HepG2 (cell line): ENCODE measurements at regions not wholly inside any gene's neighbourhood (a gene's known extent, or its start where the extent isn't known, plus 50 kb on each side); places are given as distances from the start of the nearest gene placed in this dataset.

Experiments
- DNMT1 ChIP-seq: sonication (generic); formaldehyde crosslinking; IDR thresholded peaks from 2 replicates; pipeline ENCODE4 v1.5.1; 2020; ENCODE audit warnings: mild to moderate bottlenecking, missing genetic modification reagents
- DNMT3B ChIP-seq: conservative IDR thresholded peaks from 2 replicates; pipeline ENCODE4 v1.6.1; 2016; ENCODE audit warnings: missing biosample characterization, control low read depth
- FOXC1 ChIP-seq: sonication (generic); formaldehyde crosslinking; IDR thresholded peaks from 2 replicates; pipeline ENCODE4 v1.8.0; 2022; ENCODE audit warnings: mild to moderate bottlenecking, missing genetic modification reagents, borderline replicate concordance
- KLF11 ChIP-seq: IDR thresholded peaks from 2 replicates; pipeline ENCODE4 v1.6.1; 2016; ENCODE audit warnings: missing compliant biosample characterization
- KLF16 ChIP-seq, 2 experiments: sonication (generic) in 1 of 2; formaldehyde crosslinking in 1 of 2; IDR thresholded peaks; 2 replicates each; pipeline versions ENCODE4 v1.6.1 to v1.8.0; 2016 to 2023; ENCODE audit warnings: missing genetic modification reagents in 2 of 2, missing compliant biosample characterization in 1 of 2
- NCOR1 ChIP-seq: fragments of 200-600 bp; sonication (generic); IDR thresholded peaks from 2 replicates; pipeline ENCODE4 v1.7.0; 2017; ENCODE audit warnings: antibody characterized with exemption, low read length, borderline replicate concordance
- PITX1 ChIP-seq: sonication (generic); formaldehyde crosslinking; IDR thresholded peaks from 2 replicates; pipeline ENCODE4 v1.5.1; 2020; ENCODE audit warnings: mild to moderate bottlenecking, missing genetic modification reagents
- PPARG ChIP-seq: conservative IDR thresholded peaks from 2 replicates; pipeline ENCODE4 v1.6.1; 2016; ENCODE audit warnings: missing biosample characterization, missing genetic modification reagents
- SIN3A ChIP-seq: IDR thresholded peaks from 2 replicates; pipeline ENCODE4 v1.6.1; 2011; ENCODE audit warnings: low read depth, mild to moderate bottlenecking, control low read depth, low read length, borderline replicate concordance
- ZBTB1 ChIP-seq: sonication (generic); formaldehyde crosslinking; IDR thresholded peaks from 2 replicates; pipeline ENCODE4 v1.4.0; 2020; ENCODE audit warnings: missing genetic modification reagents, borderline replicate concordance
- ZFP37 ChIP-seq: sonication (generic); formaldehyde crosslinking; IDR thresholded peaks from 2 replicates; pipeline ENCODE4 v1.4.0; 2020; ENCODE audit warnings: missing genetic modification reagents, borderline replicate concordance
- ZKSCAN8 ChIP-seq: IDR thresholded peaks from 2 replicates; pipeline ENCODE4 v1.6.1; 2016; ENCODE audit warnings: borderline replicate concordance, missing genetic modification reagents, missing compliant biosample characterization
- ZNF343 ChIP-seq: sonication (generic); formaldehyde crosslinking; IDR thresholded peaks from 2 replicates; pipeline ENCODE4 v1.4.0; 2020; ENCODE audit warnings: mild to moderate bottlenecking, missing genetic modification reagents
- ZNF644 ChIP-seq: IDR thresholded peaks from 2 replicates; pipeline ENCODE4 v1.6.1; 2016; ENCODE audit warnings: low read depth
- ZNF792 ChIP-seq: IDR thresholded peaks from 2 replicates; pipeline ENCODE4 v1.6.1; 2016
- TF ChIP-seq, protein P1 (sequence below): sonication (generic); formaldehyde crosslinking; IDR thresholded peaks from 2 replicates; pipeline ENCODE4 v1.4.0; 2020; ENCODE audit warnings: missing genetic modification reagents
- TF ChIP-seq, protein P2 (sequence below): sonication (generic); formaldehyde crosslinking; IDR thresholded peaks from 2 replicates; pipeline ENCODE4 v1.8.0; 2022; ENCODE audit warnings: missing genetic modification reagents, mild to moderate bottlenecking, borderline replicate concordance
- TF ChIP-seq, protein P3 (sequence below), 2 experiments: sonication (generic) in 1 of 2; formaldehyde crosslinking in 1 of 2; IDR thresholded peaks; 2 replicates each; pipeline versions ENCODE4 v1.6.1 to v1.9.0; 2014 to 2022; ENCODE audit warnings: antibody characterized with exemption in 1 of 2, borderline replicate concordance in 1 of 2, inconsistent platforms in 1 of 2, low read depth in 1 of 2, missing genetic modification reagents in 1 of 2
- TF ChIP-seq, protein P4 (sequence below): sonication (generic); formaldehyde crosslinking; IDR thresholded peaks from 2 replicates; pipeline ENCODE4 v1.4.0; 2020; ENCODE audit warnings: missing genetic modification reagents

DNA sequence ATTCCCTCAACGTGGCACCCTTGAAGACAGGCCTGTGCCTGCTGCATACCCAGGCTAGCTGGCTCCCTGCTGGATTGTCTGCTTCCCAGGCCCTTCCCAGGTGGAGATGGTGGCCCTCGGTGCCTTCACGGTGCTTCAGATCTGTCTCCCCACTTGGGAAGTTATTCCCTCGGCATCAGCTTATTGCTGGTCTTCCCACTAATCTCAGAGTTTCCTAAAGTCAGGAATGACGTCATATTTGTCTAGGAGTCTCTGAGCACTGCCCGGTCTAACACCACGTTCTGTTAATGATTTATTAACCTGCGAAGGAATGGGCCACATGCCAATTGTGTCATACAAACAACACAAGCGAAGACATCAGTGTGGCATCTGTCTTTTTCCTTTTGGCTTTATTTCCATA lies 269.8 kb upstream of the ID2 start (continued):
- TF ChIP-seq ZNF792 (no peak), SIN3A (no peak), FOXC1 (no peak), NCOR1 (peak; percentile 25; the same call in 1 of the 2 replicates), ZFP37 (no peak), PPARG (CRISPR knock-in tag) (peak; percentile 75), ZNF644 (CRISPR knock-in tag) (peak; percentile 43; the same call in 1 of the 2 replicates), DNMT1 (CRISPR knock-in tag) (no peak), KLF16 (CRISPR knock-in tag; IDR thresholded peaks at IDR 0.05) (peak in 1 of 2 experiments; percentile 72; a peak in 2 of 4 replicates), ZKSCAN8 (CRISPR knock-in tag) (peak; percentile 70), PITX1 (CRISPR knock-in tag) (no peak), ZNF343 (CRISPR knock-in tag) (no peak), KLF11 (CRISPR knock-in tag) (no peak), DNMT3B (no peak), ZBTB1 (no peak)
- TF ChIP-seq, protein P1, sequence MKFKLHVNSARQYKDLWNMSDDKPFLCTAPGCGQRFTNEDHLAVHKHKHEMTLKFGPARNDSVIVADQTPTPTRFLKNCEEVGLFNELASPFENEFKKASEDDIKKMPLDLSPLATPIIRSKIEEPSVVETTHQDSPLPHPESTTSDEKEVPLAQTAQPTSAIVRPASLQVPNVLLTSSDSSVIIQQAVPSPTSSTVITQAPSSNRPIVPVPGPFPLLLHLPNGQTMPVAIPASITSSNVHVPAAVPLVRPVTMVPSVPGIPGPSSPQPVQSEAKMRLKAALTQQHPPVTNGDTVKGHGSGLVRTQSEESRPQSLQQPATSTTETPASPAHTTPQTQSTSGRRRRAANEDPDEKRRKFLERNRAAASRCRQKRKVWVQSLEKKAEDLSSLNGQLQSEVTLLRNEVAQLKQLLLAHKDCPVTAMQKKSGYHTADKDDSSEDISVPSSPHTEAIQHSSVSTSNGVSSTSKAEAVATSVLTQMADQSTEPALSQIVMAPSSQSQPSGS (CRISPR knock-in tag): peak; percentile 99
- TF ChIP-seq, protein P2, sequence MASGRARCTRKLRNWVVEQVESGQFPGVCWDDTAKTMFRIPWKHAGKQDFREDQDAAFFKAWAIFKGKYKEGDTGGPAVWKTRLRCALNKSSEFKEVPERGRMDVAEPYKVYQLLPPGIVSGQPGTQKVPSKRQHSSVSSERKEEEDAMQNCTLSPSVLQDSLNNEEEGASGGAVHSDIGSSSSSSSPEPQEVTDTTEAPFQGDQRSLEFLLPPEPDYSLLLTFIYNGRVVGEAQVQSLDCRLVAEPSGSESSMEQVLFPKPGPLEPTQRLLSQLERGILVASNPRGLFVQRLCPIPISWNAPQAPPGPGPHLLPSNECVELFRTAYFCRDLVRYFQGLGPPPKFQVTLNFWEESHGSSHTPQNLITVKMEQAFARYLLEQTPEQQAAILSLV (CRISPR knock-in tag): peak; percentile 29; the same call in 1 of the 2 replicates
- TF ChIP-seq, protein P3, sequence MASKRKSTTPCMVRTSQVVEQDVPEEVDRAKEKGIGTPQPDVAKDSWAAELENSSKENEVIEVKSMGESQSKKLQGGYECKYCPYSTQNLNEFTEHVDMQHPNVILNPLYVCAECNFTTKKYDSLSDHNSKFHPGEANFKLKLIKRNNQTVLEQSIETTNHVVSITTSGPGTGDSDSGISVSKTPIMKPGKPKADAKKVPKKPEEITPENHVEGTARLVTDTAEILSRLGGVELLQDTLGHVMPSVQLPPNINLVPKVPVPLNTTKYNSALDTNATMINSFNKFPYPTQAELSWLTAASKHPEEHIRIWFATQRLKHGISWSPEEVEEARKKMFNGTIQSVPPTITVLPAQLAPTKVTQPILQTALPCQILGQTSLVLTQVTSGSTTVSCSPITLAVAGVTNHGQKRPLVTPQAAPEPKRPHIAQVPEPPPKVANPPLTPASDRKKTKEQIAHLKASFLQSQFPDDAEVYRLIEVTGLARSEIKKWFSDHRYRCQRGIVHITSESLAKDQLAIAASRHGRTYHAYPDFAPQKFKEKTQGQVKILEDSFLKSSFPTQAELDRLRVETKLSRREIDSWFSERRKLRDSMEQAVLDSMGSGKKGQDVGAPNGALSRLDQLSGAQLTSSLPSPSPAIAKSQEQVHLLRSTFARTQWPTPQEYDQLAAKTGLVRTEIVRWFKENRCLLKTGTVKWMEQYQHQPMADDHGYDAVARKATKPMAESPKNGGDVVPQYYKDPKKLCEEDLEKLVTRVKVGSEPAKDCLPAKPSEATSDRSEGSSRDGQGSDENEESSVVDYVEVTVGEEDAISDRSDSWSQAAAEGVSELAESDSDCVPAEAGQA (IDR thresholded peaks at IDR 0.05; ENCODE audit: low read depth): no peak; the same call in 1 of the 2 replicates
- TF ChIP-seq, protein P3 (CRISPR knock-in tag; IDR thresholded peaks at IDR 0.05; ENCODE audit: borderline replicate concordance): no peak
- TF ChIP-seq, protein P4, sequence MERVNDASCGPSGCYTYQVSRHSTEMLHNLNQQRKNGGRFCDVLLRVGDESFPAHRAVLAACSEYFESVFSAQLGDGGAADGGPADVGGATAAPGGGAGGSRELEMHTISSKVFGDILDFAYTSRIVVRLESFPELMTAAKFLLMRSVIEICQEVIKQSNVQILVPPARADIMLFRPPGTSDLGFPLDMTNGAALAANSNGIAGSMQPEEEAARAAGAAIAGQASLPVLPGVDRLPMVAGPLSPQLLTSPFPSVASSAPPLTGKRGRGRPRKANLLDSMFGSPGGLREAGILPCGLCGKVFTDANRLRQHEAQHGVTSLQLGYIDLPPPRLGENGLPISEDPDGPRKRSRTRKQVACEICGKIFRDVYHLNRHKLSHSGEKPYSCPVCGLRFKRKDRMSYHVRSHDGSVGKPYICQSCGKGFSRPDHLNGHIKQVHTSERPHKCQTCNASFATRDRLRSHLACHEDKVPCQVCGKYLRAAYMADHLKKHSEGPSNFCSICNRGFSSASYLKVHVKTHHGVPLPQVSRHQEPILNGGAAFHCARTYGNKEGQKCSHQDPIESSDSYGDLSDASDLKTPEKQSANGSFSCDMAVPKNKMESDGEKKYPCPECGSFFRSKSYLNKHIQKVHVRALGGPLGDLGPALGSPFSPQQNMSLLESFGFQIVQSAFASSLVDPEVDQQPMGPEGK (CRISPR knock-in tag): no peak
